GM21390 (cell line): ENCODE measurements at regions not wholly inside any gene's neighbourhood (a gene's known extent, or its start where the extent isn't known, plus 50 kb on each side); places are given as distances from the start of the nearest gene placed in this dataset.
"Not testable (repeated sequence)": the region's sequence is repeated elsewhere in the genome, so short reads cannot be mapped to it uniquely, and the experiment has no call there.

Source experiments
- ATAC-seq: cut with Tn5 transposase; IDR thresholded peaks from one replicate; pipeline ENCODE4 v1.9.1; 2021; ENCODE audit not compliant: unreplicated experiment

DNA sequence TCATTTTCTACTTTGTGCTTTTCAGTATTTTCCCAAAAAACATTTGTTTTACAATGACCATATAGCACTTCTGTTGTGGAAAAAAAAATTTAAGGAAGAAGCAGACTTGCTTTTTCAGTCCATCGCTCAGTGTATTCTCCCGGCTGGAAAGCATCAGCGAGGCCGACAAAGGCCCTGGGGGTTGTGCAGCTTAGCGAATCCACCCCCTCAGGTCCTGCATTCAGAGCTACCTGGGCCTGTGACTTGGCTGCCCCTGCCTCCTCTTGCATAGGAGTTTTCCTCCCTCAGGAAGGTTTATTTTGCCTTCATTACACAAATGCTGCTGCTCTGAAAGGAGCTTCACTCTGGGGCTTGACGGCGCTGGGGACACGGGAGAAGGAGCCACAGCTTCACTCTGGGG lies 244.4 kb upstream of the MGAT5 start:
- ATAC-seq = no peak

- not testable (repeated sequence) for ATAC-seq
Observed at GRCh38 chr2:134009906-134010305, 244.0 kb upstream of the MGAT5 start.

DNA sequence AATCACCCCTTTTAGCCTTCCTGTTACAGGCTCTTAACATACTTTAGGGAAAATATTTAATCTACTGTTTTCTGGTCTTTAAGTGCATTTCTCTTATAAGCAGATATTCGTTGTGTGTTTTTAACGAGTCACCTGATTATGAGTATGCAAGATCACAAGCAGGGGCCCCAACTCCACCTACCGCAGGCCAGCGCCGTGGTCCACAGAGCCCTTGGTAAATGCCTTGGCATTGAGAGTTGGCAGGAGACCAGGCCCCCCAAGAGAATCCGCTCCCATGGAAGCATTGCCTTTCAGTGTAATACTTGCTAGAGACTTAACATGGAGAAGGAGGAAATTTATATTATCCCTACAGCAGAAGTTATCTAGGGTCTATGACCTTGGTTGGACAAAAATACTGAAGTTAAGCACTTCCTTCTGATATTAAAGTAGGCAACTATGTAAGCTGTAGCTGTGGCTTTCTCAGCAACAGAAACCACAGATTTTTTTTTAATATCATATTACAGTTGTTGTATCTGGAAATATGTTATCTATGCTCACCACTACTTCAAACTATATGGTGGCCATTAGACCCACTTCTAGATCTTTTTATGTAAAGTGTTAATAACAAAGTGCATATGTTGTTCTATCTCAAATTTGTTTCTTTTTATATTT lies 241.8 kb upstream of the MGAT5 start:
- ATAC-seq = no peak

DNA sequence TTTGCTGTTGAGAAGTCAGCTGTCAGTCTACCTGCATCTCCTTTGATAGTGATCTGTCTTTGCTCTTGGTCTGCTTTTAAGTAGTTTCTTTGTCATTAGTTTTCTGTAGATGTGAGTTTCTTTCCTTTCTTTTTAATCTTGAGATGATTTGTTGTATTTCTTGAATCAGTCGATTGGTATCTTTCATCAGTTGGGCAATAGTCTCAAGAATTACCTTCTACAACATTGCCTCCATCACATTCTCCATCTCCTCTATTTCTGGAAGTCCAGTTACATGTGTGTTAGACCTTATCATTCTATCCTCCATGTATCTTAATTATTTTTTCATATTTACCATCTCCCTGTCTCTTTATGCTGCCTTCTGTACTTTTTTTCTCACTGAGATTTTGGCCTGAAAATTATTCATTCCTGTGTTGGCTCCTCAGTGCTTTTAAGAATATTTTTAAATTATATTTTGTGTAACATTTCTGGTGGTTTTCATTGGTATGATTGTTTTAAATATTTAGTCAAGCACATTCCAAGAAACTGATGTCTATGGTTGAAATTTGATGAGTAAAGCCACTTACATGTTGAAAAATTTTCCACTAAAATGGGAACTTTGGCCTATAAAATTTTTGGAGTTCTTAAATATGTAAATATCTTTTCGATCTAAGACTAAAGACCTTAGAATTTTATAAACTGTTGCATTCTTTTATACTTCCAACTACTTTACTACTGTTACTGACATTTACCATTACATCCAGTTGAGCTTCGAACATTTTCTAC lies 239.5 kb upstream of the MGAT5 start:
- ATAC-seq = no peak

GRCh38 chr2:134019871-134020270 lies 234.0 kb upstream of the MGAT5 start:
- ATAC-seq = no peak

DNA sequence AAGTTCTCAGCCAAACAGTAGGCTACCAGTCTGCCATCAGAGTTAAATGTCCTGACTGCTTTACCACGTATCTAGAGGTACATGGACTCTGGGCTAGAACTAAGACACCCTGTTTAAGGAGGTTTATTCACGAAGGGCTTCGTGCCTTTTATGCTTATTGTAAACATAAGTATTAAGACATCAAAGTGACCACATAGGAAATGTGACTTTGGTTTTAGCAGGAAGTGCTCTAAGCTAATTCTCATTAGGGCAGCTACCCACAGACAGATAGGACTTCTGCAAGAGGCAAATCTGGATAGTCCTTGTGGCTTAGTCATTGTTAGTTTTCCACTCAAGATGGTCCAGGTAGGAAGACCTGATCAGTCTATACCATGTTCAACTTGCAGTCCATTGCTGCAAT lies 233.3 kb upstream of the MGAT5 start:
- ATAC-seq = no peak

- ATAC-seq = peak; percentile 96
Observed at GRCh38 chr2:134021830-134022524, 231.9 kb upstream of the MGAT5 start.

DNA sequence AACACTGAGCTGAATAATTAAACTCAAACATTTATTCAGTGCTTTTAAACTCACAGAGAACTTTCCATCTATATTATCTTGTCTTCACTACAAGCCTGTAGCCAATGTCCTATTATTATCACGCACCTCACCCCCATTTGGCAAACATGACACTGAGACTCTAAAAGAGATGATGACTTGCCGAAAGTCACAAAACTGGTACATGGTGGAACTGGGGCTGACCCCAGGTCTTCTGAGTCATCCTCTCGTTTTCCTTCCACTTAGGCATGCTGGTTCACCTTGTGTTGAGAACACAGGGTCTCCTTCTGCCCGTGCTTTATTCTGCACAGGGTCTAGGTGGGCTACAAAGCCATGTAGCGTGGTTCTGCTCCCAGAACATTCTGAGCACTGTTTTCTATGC lies 230.0 kb upstream of the MGAT5 start:
- no peak for ATAC-seq

GRCh38 chr2:134027980-134028379 lies 225.9 kb upstream of the MGAT5 start:
- no peak for ATAC-seq

DNA sequence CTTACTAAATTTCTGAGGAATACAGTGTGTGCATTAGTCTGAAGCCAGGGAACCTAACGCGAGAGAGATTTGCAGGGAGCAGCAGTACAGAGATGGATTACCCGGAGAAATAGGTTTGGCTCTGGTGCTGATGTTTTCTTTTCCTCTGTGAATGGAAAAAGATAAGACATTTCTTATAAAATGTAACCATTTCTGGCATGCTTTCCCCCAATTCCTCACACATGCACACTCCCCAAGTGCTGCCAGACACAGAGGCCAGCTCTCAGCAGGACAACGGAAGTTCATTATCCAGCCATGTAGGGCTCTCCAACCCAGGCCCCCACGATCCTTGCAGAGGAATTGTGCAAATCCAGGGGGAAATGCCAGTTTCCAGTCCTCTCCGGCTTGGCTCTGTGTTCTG lies 224.5 kb upstream of the MGAT5 start:
- no peak for ATAC-seq

- no peak for ATAC-seq
Observed at GRCh38 chr2:134031539-134031938, 222.3 kb upstream of the MGAT5 start.

DNA sequence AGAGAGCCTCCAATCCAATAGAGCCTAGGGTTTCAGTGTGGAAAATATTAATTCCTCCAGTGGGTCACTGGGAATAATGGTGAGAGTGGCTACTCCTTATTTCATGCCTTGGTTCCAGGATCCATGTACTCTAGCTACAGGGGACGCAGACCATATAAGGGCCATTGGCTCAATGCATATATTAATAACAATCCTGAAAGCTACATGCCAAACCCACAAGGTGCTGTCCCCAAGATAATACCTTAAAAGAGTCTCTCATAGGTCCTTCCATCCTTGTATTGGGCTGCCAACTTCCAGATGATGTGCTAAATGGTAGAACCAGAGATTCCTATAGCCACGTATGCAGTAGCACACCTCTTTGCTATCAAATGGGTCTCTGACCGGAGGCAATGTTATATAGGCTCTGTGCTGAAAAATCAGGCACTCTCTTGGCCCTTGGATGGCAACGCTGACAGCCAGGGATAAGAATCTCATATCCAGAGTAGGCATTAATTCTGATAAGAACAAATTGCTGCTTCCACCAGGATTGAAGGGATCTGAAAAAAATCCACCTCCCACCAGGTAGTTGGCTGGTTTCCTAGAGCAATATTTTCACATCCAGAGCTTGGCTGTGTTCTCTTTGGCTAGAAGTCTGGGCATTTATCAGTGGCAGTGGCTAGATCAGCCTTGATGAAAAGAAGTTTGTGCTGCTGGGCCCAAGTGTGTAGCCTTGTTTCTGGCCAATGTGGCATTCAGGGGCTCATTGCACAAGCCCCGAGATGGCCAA lies 218.1 kb upstream of the MGAT5 start:
- ATAC-seq = no peak

GRCh38 chr2:134039912-134040581 lies 213.8 kb upstream of the MGAT5 start:
- ATAC-seq = peak; percentile 69

- not testable (repeated sequence) for ATAC-seq
Observed at GRCh38 chr2:134040626-134041172, 213.2 kb upstream of the MGAT5 start.

DNA sequence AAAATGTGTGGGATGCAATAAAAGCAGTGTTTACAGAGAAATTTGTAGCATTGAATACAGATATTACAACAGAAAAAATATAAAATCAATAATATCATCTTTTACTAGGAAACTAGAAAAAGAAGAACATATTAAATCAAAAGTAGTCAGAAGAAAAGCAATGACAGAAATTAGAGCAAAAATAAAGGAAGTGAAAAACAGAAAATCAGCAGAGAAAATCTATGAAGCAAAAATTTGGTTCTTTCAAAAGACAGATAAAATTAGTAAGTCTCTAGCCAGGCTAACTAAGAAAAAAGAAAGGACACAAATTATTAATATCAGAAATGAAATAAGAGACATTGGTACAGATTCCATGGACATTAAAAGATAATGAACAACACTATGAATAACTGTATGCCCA lies 212.0 kb upstream of the MGAT5 start:
- no peak for ATAC-seq

DNA sequence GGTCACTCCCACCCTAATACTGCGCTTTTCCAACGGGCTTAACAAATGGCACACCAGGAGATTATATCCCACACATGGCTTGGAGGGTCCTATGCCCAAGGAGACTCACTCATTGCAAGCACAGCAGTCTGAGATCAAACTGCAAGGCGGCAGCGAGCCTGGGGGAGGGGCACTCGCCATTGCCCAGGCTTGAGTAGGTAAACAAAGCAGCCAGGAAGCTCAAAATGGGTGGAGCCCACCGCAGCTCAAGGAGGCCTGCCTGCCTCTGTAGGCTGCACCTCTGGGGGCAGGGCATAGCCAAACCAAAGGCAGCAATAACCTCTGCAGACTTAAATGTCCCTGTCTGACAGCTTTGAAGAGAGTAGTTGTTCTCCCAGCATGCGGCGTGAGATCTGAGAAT lies 210.8 kb upstream of the MGAT5 start:
- not testable (repeated sequence) for ATAC-seq

DNA sequence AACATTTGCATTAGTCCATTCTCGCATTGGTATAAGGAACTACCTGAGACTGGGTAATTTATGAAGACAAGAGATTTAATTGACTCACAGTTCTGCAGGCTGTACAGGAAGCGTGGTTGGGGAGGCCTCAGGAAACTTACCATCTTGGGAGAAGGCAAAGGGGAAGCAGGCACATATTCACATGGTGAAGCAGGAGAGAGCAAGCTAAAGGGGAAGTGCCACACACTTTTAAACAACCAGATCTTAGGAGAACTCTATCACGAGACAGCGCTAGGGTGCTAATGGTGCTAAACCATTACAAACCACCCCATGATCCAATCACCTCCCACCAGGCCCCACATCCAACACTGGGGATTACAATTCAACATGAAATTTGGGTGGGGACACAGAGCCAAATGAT lies 201.7 kb upstream of the MGAT5 start:
- ATAC-seq = no peak

DNA sequence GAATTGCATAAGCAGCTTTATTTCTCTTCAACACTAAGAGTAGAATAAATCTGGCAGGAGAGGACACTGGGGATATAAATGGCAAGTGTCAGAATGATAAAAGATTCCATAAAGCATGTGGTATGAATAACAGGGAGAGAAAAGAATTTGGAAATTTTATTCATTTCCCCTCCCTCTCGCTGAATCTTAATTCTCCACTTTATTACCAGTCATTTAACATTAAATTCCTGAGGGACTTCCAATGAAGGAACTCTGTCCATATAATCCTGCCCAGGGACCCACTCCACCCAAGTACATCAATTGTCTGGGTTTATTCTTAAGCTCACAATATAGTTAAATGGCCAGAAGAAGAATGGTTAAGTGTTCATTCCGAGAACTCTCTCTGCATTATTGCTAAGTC lies 197.7 kb upstream of the MGAT5 start:
- ATAC-seq = no peak

DNA sequence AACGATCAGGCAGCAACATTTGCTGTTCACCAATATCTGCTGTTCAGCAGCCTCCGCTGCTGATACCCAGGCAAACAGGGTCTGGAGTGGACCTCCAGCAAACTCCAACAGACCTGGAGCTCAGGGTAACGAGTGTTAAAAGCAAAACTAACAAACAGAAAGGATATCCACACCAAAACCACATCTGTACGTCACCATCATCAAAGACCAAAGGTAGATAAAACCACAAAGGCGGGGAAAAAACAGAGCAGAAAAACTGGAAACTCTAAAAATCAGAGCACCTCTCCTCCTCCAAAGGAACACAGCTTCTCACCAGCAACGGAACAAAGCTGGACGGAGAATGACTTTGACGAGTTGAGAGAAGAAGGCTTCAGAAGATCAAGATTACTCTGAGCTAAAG lies 192.8 kb upstream of the MGAT5 start:
- ATAC-seq = not testable (repeated sequence)

DNA sequence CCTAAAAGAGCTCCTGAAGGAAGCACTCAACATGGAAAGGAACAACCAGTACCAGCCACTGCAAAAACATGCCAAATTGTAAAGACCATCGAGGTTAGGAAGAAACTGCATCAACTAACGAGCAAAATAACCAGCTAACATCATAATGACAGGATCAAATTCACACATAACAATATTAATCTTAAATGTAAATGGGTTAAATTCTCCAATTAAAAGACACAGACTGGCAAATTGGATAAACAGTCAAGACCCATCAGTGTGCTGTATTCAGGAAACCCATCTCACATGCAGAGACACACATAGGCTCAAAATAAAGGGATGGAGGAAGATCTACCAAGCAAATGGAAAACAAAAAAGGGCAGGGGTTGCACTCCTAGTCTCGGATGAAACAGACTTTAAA lies 191.6 kb upstream of the MGAT5 start:
- not testable (repeated sequence) for ATAC-seq

- ATAC-seq = not testable (repeated sequence)
Observed at GRCh38 chr2:134063916-134064315, 190.0 kb upstream of the MGAT5 start.
